ENCODE measurements at regions not wholly inside any gene's neighbourhood (a gene's known extent, or its start where the extent isn't known, plus 50 kb on each side); places are given as distances from the start of the nearest gene placed in this dataset.

DNA sequence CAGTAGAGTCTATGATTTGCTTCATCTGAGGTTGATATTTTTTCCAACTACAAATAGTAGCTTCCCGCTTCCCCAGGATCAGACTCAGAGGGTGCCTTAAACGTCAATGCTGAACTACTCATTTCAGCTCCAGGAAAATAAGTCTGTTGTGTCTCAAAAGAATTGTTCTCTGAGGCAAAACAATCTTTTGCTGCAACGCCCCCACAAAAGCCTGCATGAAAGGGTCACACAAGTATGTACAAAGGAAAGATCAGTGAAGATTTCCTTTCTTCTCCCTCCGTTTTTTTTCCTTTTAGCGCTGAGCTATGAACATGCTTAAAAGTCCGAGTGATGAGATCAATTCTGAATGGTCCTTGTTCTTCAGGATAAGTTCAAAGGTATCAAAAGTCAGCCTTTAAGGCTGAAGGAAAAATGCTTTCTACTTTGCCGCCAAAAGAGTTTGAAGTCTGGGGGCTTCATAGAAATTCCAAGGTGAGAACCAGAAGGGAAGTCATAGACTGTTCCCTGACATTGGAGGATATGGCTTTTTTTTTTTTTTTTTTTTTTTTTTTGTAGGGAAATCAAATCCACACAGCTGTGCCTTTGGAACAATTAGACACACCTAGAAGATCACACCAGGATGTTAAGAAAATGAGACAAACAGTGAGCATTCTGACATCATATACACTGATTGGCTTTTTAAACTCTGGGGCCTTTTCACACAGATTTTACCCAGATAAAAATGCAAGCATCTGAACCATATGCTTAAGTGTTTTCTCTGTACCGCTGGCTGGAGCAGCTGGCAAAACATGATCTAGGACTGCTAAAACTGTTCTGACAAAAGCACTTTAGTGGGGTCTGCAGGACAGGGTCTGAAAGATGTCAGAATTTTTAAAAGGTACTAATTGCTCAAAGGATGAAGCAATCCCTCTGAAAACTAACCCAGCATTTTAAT lies 329.3 kb downstream of the ENC1 start:
- H3K27me3 ChIP-seq (ENCODE audit: control insufficient read depth, insufficient read depth, low read length) = no peaks in the 10 kb centered on the region
- no peak for DNase-seq (ENCODE audit: low read depth)
- no peaks in the 10 kb centered on the region for H3K36me3 ChIP-seq (ENCODE audit: control insufficient read depth, insufficient read depth, low read length)
- H3K4me3 ChIP-seq (ENCODE audit: low read depth, low read length) = no peak overlapping the region
- TF ChIP-seq, protein P1, sequence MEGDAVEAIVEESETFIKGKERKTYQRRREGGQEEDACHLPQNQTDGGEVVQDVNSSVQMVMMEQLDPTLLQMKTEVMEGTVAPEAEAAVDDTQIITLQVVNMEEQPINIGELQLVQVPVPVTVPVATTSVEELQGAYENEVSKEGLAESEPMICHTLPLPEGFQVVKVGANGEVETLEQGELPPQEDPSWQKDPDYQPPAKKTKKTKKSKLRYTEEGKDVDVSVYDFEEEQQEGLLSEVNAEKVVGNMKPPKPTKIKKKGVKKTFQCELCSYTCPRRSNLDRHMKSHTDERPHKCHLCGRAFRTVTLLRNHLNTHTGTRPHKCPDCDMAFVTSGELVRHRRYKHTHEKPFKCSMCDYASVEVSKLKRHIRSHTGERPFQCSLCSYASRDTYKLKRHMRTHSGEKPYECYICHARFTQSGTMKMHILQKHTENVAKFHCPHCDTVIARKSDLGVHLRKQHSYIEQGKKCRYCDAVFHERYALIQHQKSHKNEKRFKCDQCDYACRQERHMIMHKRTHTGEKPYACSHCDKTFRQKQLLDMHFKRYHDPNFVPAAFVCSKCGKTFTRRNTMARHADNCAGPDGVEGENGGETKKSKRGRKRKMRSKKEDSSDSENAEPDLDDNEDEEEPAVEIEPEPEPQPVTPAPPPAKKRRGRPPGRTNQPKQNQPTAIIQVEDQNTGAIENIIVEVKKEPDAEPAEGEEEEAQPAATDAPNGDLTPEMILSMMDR (IDR thresholded peaks at IDR 0.05; ENCODE audit: insufficient read depth, low read length, poor library complexity, severe bottlenecking) = no peak

DNA sequence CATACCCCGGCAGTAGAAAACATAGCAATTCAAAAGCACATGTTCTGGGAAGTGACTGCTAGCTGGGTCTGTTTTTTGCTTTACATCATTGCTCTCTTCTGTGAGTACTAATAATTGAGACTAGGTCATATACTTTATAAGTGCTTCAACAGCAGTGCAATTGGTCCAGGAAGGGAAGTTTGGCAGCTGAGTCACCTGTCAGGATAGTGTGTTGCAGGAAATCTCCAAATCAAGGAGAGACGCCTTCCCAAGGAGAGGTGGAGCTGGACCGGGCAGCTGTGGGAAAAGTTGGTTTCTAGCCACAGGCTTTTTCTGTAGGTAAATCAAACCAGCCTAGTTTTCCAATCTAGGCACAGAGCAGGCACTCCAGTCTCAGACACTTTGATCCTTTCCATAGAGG lies 330.1 kb downstream of the ENC1 start:
- Histone ChIP-seq H3K4me3 (ENCODE audit: low read depth, low read length) (no peak overlapping the region), H3K27me3 (ENCODE audit: control insufficient read depth, insufficient read depth, low read length) (no peaks in the 10 kb centered on the region), H3K36me3 (ENCODE audit: control insufficient read depth, insufficient read depth, low read length) (no peaks in the 10 kb centered on the region)
- no peak for DNase-seq (ENCODE audit: low read depth)
- TF ChIP-seq, protein P1 (IDR thresholded peaks at IDR 0.05; ENCODE audit: insufficient read depth, low read length, poor library complexity, severe bottlenecking) = no peak

DNA sequence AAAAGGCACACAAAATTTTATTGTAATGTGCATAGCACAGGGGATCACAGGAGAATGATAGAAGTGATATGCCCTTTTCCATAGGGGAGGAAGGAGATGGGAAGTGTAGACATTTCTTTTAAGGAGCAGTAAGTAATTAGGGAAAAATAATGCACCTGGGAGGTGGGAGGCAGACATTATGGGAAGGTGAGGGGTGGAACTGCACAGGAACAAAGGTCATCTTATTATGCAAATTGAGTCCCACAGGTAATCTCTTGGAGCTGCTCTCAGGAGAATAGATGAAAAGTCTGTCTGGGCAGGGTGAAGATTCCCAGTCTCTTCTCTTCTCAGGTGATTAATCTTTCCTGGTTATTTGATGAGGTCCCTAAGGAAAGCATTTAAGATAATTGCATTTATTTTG lies 331.5 kb downstream of the ENC1 start:
- H3K4me3 ChIP-seq (ENCODE audit: low read depth, low read length) = no peak overlapping the region
- TF ChIP-seq, protein P1 (IDR thresholded peaks at IDR 0.05; ENCODE audit: insufficient read depth, low read length, poor library complexity, severe bottlenecking) = no peak
- DNase-seq (ENCODE audit: low read depth) = no peak
- H3K27me3 ChIP-seq (ENCODE audit: control insufficient read depth, insufficient read depth, low read length) = no peaks in the 10 kb centered on the region
- no peaks in the 10 kb centered on the region for H3K36me3 ChIP-seq (ENCODE audit: control insufficient read depth, insufficient read depth, low read length)

DNA sequence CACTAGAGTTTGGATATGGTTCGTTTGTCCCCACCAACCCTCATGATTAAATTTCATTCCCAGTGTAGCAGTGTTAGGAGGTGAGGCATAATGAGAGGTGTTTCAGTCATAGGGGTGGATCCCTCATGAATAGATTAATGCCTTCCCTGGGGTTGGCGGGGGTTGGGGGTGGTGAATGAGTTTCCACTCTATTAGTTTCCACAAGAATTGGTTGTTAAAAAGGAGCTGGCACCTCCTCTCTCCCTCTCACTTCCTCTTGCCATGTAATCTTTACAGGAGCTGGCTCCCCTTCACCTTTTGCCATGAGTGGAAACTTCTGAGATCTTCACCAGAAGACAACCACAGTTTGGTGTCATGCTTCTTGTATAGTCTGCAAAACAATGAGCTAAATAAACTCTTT lies 333.7 kb downstream of the ENC1 start:
- Histone ChIP-seq H3K4me3 (ENCODE audit: low read depth, low read length) (no peak overlapping the region), H3K27me3 (ENCODE audit: control insufficient read depth, insufficient read depth, low read length) (no peaks in the 10 kb centered on the region), H3K36me3 (ENCODE audit: control insufficient read depth, insufficient read depth, low read length) (no peaks in the 10 kb centered on the region)
- no peak for DNase-seq (ENCODE audit: low read depth)
- TF ChIP-seq, protein P1 (IDR thresholded peaks at IDR 0.05; ENCODE audit: insufficient read depth, low read length, poor library complexity, severe bottlenecking) = no peak

DNA sequence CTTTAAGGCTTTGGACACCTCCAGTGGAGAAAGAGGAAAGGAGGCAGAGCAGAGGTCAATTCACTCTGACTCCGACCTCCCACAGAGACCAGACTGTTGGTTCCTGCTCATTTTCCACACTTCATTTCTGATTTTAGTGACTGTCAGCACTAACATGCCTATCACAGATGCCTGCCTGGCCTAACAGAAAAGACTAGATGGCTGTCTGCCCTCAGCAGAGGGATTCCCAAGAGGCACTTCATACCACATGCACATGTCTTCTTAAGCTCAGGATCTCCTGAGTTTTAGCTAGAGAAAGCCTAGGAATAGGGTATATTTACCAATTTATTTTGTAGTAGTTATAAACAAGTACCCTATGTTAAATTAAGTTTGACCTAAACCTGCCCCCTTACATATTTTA lies 336.0 kb downstream of the ENC1 start:
- DNase-seq (ENCODE audit: low read depth) = no peak
- H3K27me3 ChIP-seq (ENCODE audit: control insufficient read depth, insufficient read depth, low read length) = no peaks in the 10 kb centered on the region
- TF ChIP-seq, protein P1 (IDR thresholded peaks at IDR 0.05; ENCODE audit: insufficient read depth, low read length, poor library complexity, severe bottlenecking) = no peak
- no peak overlapping the region for H3K4me3 ChIP-seq (ENCODE audit: low read depth, low read length)
- no peaks in the 10 kb centered on the region for H3K36me3 ChIP-seq (ENCODE audit: control insufficient read depth, insufficient read depth, low read length)

DNA sequence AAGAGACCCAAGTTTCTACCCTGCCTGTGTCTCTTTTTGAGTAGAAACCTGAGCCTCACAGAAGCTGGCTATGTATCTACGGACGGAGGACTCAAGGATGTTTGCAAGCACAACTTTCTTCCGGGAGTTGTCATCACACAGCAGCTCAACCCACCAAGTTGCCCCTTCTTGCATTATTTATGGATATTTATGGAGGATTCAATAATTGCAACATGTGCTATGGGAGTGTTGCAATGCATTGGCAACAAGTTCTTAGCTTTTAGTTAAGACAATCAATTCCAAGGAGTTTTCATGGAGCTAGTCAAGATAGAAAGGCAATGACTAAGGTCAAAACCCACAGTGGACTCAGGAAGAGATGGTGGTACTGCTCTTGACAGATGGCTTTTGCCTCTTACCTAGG lies 336.9 kb downstream of the ENC1 start:
- Histone ChIP-seq H3K27me3 (ENCODE audit: control insufficient read depth, insufficient read depth, low read length) (no peaks in the 10 kb centered on the region), H3K36me3 (ENCODE audit: control insufficient read depth, insufficient read depth, low read length) (no peaks in the 10 kb centered on the region), H3K4me3 (ENCODE audit: low read depth, low read length) (no peak overlapping the region)
- DNase-seq (ENCODE audit: low read depth) = no peak
- TF ChIP-seq, protein P1 (IDR thresholded peaks at IDR 0.05; ENCODE audit: insufficient read depth, low read length, poor library complexity, severe bottlenecking) = no peak
